ENCODE measurements at regions not wholly inside any gene's neighbourhood (a gene's known extent, or its start where the extent isn't known, plus 50 kb on each side); places are given as distances from the start of the nearest gene placed in this dataset.

DNA sequence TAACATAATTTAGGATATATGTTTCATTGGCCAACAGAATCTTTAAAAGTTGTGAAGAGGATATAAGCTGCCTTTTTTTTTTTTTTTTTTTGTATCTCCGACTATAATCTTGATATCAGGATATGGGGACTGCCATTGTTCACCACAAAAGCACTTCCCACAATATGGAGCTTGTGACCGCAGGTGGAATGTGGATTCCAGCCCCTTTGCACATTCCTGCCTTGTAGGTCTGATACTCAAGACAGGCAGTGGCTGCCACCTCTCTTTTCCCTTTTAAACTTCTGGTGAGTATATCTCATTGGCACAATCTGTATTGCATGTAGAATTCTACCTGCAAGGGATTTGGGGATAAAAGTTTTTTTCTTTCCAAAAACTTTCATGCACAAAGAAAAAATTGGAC is 272.7 kb upstream of the VWC2 start:
- TF ChIP-seq, protein P1, sequence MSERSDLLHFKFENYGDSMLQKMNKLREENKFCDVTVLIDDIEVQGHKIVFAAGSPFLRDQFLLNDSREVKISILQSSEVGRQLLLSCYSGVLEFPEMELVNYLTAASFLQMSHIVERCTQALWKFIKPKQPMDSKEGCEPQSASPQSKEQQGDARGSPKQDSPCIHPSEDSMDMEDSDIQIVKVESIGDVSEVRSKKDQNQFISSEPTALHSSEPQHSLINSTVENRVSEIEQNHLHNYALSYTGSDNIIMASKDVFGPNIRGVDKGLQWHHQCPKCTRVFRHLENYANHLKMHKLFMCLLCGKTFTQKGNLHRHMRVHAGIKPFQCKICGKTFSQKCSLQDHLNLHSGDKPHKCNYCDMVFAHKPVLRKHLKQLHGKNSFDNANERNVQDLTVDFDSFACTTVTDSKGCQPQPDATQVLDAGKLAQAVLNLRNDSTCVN (tag by site-specific recombination; optimal IDR thresholded peaks at IDR 0.05): no peak
- TF ChIP-seq ZNF274 (IDR thresholded peaks at IDR 0.05; ENCODE audit: low read length) (no peak), ZNF274 (tag by site-specific recombination; IDR thresholded peaks at IDR 0.05; ENCODE audit: borderline replicate concordance) (no peak)

Measured in HEK293 (cell line).